ENCODE measurements at regions not wholly inside any gene's neighbourhood (a gene's known extent, or its start where the extent isn't known, plus 50 kb on each side); places are given as distances from the start of the nearest gene placed in this dataset.

DNA sequence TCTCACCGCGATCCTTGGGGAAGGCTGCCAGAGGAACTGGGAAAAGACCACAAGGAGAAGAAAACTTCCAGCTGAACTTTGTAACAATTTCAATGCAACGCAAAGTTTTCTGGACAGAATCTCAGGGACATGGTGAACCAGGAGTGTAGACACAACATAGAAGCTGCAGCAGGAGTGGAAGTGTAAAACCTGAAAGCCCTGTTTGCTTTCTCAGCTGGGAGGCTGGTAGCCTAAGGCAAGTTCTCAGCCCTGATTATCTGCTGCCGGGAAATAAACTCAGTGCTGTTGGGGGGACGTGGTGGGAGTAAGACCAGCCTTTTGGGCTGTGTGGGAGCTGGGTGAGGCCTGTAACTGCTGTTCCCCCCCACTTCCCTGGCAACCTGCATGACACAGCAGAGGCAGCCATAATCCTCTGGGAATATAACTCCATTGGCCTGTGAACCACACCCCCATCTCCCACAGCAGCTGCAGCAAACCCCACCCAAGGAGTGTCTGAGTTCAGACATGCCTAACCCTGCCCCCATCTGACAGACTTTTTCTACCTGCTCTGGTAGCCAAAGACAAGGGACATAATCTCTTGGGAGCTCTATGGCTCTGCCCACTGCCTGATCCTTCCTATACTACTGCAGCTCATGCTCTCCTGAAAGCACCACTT lies 106.7 kb downstream of the ZNF621 start:
- WGBS (ENCODE audit: low lambda C conversion rate, missing lambda C conversion rate) = 72% methylated on average over 5 of the region's 5 CpGs
- no peak for DNase-seq (ENCODE audit: low spot score)
- H3K27ac ChIP-seq = no peak overlapping the region
- H3K36me3 ChIP-seq (replicated peaks; ENCODE audit: insufficient read depth, low read depth) = no peaks in the 10 kb centered on the region
- no peak overlapping the region for H3K4me3 ChIP-seq
- no peak overlapping the region for H3K4me2 ChIP-seq
- H3K9me3 ChIP-seq (ENCODE audit: low read depth) = peaks cover 7% of the 10 kb centered on the region
- H3K9me2 ChIP-seq (replicated peaks; ENCODE audit: insufficient read depth) = no peaks in the 10 kb centered on the region
- TF ChIP-seq EZH2phosphoT487 (IDR thresholded peaks at IDR 0.05; ENCODE audit: low read depth, severe bottlenecking, unreplicated experiment) (no peak), EZH2 (IDR thresholded peaks at IDR 0.05; ENCODE audit: borderline replicate concordance) (no peak), CTCF (IDR thresholded peaks at IDR 0.05; ENCODE audit: poor library complexity) (no peak)
- H4K20me1 ChIP-seq (ENCODE audit: insufficient read depth, poor library complexity, severe bottlenecking) = no peaks in the 10 kb centered on the region
- no peak overlapping the region for H2AFZ ChIP-seq
- H3K79me2 ChIP-seq = no peaks in the 10 kb centered on the region
- H3K27me3 ChIP-seq = no peaks in the 10 kb centered on the region
- H3K4me1 ChIP-seq (ENCODE audit: insufficient read depth) = no peaks in the 10 kb centered on the region

DNA sequence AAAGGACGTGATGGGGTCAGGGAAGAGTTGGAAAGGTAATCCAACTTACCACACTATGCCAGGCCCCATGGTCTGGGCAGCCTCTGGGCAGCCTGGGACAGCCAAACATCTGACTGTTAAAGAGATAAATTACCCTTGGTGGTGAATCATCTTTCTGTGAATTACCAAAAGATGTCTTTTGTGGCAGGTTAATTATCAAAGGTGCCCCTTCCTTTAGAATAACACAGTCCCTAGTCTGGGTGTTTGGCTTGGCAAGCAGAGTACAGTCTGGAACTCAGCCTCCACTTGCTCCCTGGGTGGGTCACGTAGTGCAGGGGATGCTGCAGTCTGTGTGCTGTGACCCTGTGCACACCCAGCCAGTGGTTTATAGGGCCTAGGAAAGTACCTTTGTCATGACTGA lies 113.1 kb downstream of the ZNF621 start:
- WGBS (ENCODE audit: low lambda C conversion rate, missing lambda C conversion rate) = 88% methylated on average over 2 of the region's 2 CpGs
- DNase-seq (ENCODE audit: low spot score) = no peak
- TF ChIP-seq EZH2 (IDR thresholded peaks at IDR 0.05; ENCODE audit: borderline replicate concordance) = no peak
- no peak for TF ChIP-seq CTCF (IDR thresholded peaks at IDR 0.05; ENCODE audit: poor library complexity)
- no peak for TF ChIP-seq EZH2phosphoT487 (IDR thresholded peaks at IDR 0.05; ENCODE audit: low read depth, severe bottlenecking, unreplicated experiment)

GRCh38 chr3:40639006-40639405 lies 114.2 kb downstream of the ZNF621 start:
- no peaks in the 10 kb centered on the region for H3K27me3 ChIP-seq
- WGBS (ENCODE audit: low lambda C conversion rate, missing lambda C conversion rate) = 94% methylated on average over 1 of the region's 1 CpG

More for the DNA sequence above, 113.1 kb downstream of the ZNF621 start:
- H3K27ac ChIP-seq = no peak overlapping the region
- no peak overlapping the region for H3K4me2 ChIP-seq
- no peaks in the 10 kb centered on the region for H4K20me1 ChIP-seq (ENCODE audit: insufficient read depth, poor library complexity, severe bottlenecking)
- H3K36me3 ChIP-seq (replicated peaks; ENCODE audit: insufficient read depth, low read depth) = no peaks in the 10 kb centered on the region
- no peaks in the 10 kb centered on the region for H3K79me2 ChIP-seq
- H3K27me3 ChIP-seq = no peaks in the 10 kb centered on the region
- H3K4me3 ChIP-seq = no peak overlapping the region
- peaks cover 7% of the 10 kb centered on the region for H3K9me3 ChIP-seq (ENCODE audit: low read depth)
- no peaks in the 10 kb centered on the region for H3K9me2 ChIP-seq (replicated peaks; ENCODE audit: insufficient read depth)
- H2AFZ ChIP-seq = no peak overlapping the region
- no peaks in the 10 kb centered on the region for H3K4me1 ChIP-seq (ENCODE audit: insufficient read depth)

More at GRCh38 chr3:40639006-40639405, 114.2 kb downstream of the ZNF621 start:
- Histone ChIP-seq H3K9me3 (ENCODE audit: low read depth) (peaks cover 7% of the 10 kb centered on the region), H3K4me1 (ENCODE audit: insufficient read depth) (no peaks in the 10 kb centered on the region), H3K27ac (no peak overlapping the region), H3K9me2 (replicated peaks; ENCODE audit: insufficient read depth) (no peaks in the 10 kb centered on the region), H3K4me3 (no peak overlapping the region), H4K20me1 (ENCODE audit: insufficient read depth, poor library complexity, severe bottlenecking) (no peaks in the 10 kb centered on the region), H2AFZ (no peak overlapping the region), H3K4me2 (no peak overlapping the region), H3K79me2 (no peaks in the 10 kb centered on the region), H3K36me3 (replicated peaks; ENCODE audit: insufficient read depth, low read depth) (no peaks in the 10 kb centered on the region)
- no peak for DNase-seq (ENCODE audit: low spot score)
- TF ChIP-seq EZH2phosphoT487 (IDR thresholded peaks at IDR 0.05; ENCODE audit: low read depth, severe bottlenecking, unreplicated experiment) (no peak), EZH2 (IDR thresholded peaks at IDR 0.05; ENCODE audit: borderline replicate concordance) (no peak), CTCF (IDR thresholded peaks at IDR 0.05; ENCODE audit: poor library complexity) (no peak)

Data from hepatocyte (in vitro differentiated cells).